ENCODE measurements at regions not wholly inside any gene's neighbourhood (a gene's known extent, or its start where the extent isn't known, plus 50 kb on each side); places are given as distances from the start of the nearest gene placed in this dataset.

- no peaks in the 10 kb centered on the region for H3K27me3 ChIP-seq
- no peak for TF ChIP-seq POLR2A (IDR thresholded peaks at IDR 0.05)
- no peak for TF ChIP-seq CTCF (IDR thresholded peaks at IDR 0.05)
- H3K27ac ChIP-seq, result no peak overlapping the region
- no peaks in the 10 kb centered on the region for H3K36me3 ChIP-seq
- intact Hi-C loops (cut with DNase I; ENCODE audit: low total_unique reads), result no loop called here
- DNase-seq, result peak in 1 of 2 donors; percentile 19
- H3K9me3 ChIP-seq, result no peaks in the 10 kb centered on the region
- H3K4me1 ChIP-seq, result no peaks in the 10 kb centered on the region
- H3K4me3 ChIP-seq, result no peak overlapping the region
These were observed 146.1 kb upstream of the OTUD4 start for GRCh38 chr4:145326491-145326890.

- no peak for DNase-seq
- intact Hi-C loops (cut with DNase I; ENCODE audit: low total_unique reads), result no loop called here
- Histone ChIP-seq H3K27ac (no peak overlapping the region), H3K27me3 (no peaks in the 10 kb centered on the region), H3K4me1 (peaks cover 0 to 3% of the 10 kb centered on the region in 2 donors), H3K36me3 (no peaks in the 10 kb centered on the region), H3K4me3 (no peak overlapping the region), H3K9me3 (no peaks in the 10 kb centered on the region)
- TF ChIP-seq POLR2A (IDR thresholded peaks at IDR 0.05), result no peak
- TF ChIP-seq CTCF (IDR thresholded peaks at IDR 0.05), result no peak
These were observed 143.8 kb upstream of the OTUD4 start for GRCh38 chr4:145324161-145324560.

- no peak for TF ChIP-seq CTCF (IDR thresholded peaks at IDR 0.05)
- TF ChIP-seq POLR2A (IDR thresholded peaks at IDR 0.05), result no peak
- Histone ChIP-seq H3K4me3 (no peak overlapping the region), H3K4me1 (peaks cover 0 to 3% of the 10 kb centered on the region in 2 donors), H3K27me3 (no peaks in the 10 kb centered on the region), H3K9me3 (no peaks in the 10 kb centered on the region), H3K27ac (no peak overlapping the region), H3K36me3 (no peaks in the 10 kb centered on the region)
- no peak for DNase-seq
- intact Hi-C loops (cut with DNase I; ENCODE audit: low total_unique reads), result no loop called here
These were observed 139.9 kb upstream of the OTUD4 start for GRCh38 chr4:145320294-145320693.

- DNase-seq, result no peak
- intact Hi-C loops (cut with DNase I; ENCODE audit: low total_unique reads), result no loop called here
- TF ChIP-seq POLR2A (IDR thresholded peaks at IDR 0.05) (no peak), CTCF (IDR thresholded peaks at IDR 0.05) (no peak)
- H3K4me1 ChIP-seq, result peaks cover 0 to 3% of the 10 kb centered on the region in 2 donors
- no peak overlapping the region for H3K4me3 ChIP-seq
- H3K27me3 ChIP-seq, result no peaks in the 10 kb centered on the region
- no peak overlapping the region for H3K27ac ChIP-seq
- H3K9me3 ChIP-seq, result no peaks in the 10 kb centered on the region
- H3K36me3 ChIP-seq, result no peaks in the 10 kb centered on the region
These were observed 139.4 kb upstream of the OTUD4 start for GRCh38 chr4:145319751-145320150.

- H3K36me3 ChIP-seq, result no peaks in the 10 kb centered on the region
- H3K27ac ChIP-seq, result no peak overlapping the region
- H3K4me3 ChIP-seq, result no peak overlapping the region
- H3K4me1 ChIP-seq, result peaks cover 0 to 3% of the 10 kb centered on the region in 2 donors
- no peak for DNase-seq
- no peaks in the 10 kb centered on the region for H3K27me3 ChIP-seq
- TF ChIP-seq CTCF (IDR thresholded peaks at IDR 0.05), result no peak
- TF ChIP-seq POLR2A (IDR thresholded peaks at IDR 0.05), result no peak
- intact Hi-C loops (cut with DNase I; ENCODE audit: low total_unique reads), result no loop called here
- H3K9me3 ChIP-seq, result no peaks in the 10 kb centered on the region
These were observed 136.6 kb upstream of the OTUD4 start for GRCh38 chr4:145316897-145317574.
